A673 (cell line): ENCODE measurements at regions not wholly inside any gene's neighbourhood (a gene's known extent, or its start where the extent isn't known, plus 50 kb on each side); places are given as distances from the start of the nearest gene placed in this dataset.
"Not testable (repeated sequence)": the region's sequence is repeated elsewhere in the genome, so short reads cannot be mapped to it uniquely, and the experiment has no call there.

ENCODE experiments used
- BruUV-seq: library from RNA; stranded (reverse); fragments of 400-500 nt; replicated peaks from 2 replicates; lab custom pipeline; 2021; lab: Mats Ljungman, UMichigan
- CTCF ChIA-PET: fragments of 300-600 bp; sonication (Branson Sonifier 250); formaldehyde crosslinking; loops from one replicate; lab custom pipeline; 2022; ENCODE audit warnings: antibody characterized with exemption; lab: Charles Lee
- POLR2A ChIA-PET: fragments of 300-600 bp; sonication (Branson Sonifier 250); formaldehyde crosslinking; loops from one replicate; lab custom pipeline; 2022; ENCODE audit warnings: antibody characterized with exemption; ENCODE audit not compliant: low non-redundant PET; lab: Charles Lee
- DNase-seq: peaks from one replicate; pipeline ENCODE4 v3.0.0-alpha.2; 2015; ENCODE audit warnings: low spot score
- H3K27ac ChIP-seq: fragments of 200-600 bp; sonication (generic); 2 replicates; pipeline ENCODE4 v1.5.1; 2016; ENCODE audit warnings: mixed run types, low read depth, mild to moderate bottlenecking, mixed read lengths, antibody characterized with exemption, low read length; ENCODE audit not compliant: poor library complexity, severe bottlenecking
- H3K27me3 ChIP-seq: fragments of 200-600 bp; sonication (generic); replicated peaks from 2 replicates; pipeline ENCODE4 v1.6.1; 2017; ENCODE audit warnings: mixed run types, low read depth, mild to moderate bottlenecking, mixed read lengths, antibody characterized with exemption, low read length; ENCODE audit not compliant: insufficient read depth, poor library complexity
- H3K36me3 ChIP-seq: fragments of 200-600 bp; sonication (generic); 2 replicates; pipeline ENCODE4 v1.6.1; 2016; ENCODE audit warnings: mixed run types, mild to moderate bottlenecking, mixed read lengths, antibody characterized with exemption, low read length; ENCODE audit not compliant: insufficient read depth, poor library complexity, severe bottlenecking
- H3K4me1 ChIP-seq: fragments of 200-600 bp; sonication (generic); 2 replicates; pipeline ENCODE4 v1.6.1; 2017; ENCODE audit warnings: mixed run types, mild to moderate bottlenecking, mixed read lengths, antibody characterized with exemption, low read length; ENCODE audit not compliant: insufficient read depth, poor library complexity, severe bottlenecking
- H3K4me3 ChIP-seq: fragments of 200-600 bp; sonication (generic); 2 replicates; pipeline ENCODE4 v1.5.1; 2016; ENCODE audit warnings: low read depth, mixed run types, mild to moderate bottlenecking, mixed read lengths, low read length; ENCODE audit not compliant: poor library complexity, severe bottlenecking
- H3K9me3 ChIP-seq: fragments of 200-600 bp; sonication (generic); 2 replicates; pipeline ENCODE4 v1.6.1; 2016; ENCODE audit warnings: mixed run types, low read depth, mild to moderate bottlenecking, mixed read lengths, antibody characterized with exemption, low read length; ENCODE audit not compliant: poor library complexity, severe bottlenecking
- EZH2 ChIP-seq: fragments of 200-600 bp; sonication (generic); IDR thresholded peaks from 2 replicates; pipeline ENCODE4 v1.6.1; 2017; ENCODE audit warnings: borderline replicate concordance, low read depth, mild to moderate bottlenecking, mixed read lengths, antibody characterized with exemption, low read length; ENCODE audit not compliant: poor library complexity, severe bottlenecking
- intact Hi-C: fragments of 100-400 bp; cut with micrococcal nuclease; formaldehyde crosslinking; loops from one replicate; pipeline ENCODE4 v1.10.0; 2022; ENCODE audit not compliant: unreplicated experiment
- TF ChIP-seq, protein P1 (sequence below): fragments of 300-800, 200-600 bp; sonication (generic); conservative IDR thresholded peaks from 2 replicates; pipeline ENCODE4 v1.5.1; 2017; ENCODE audit warnings: low read depth, mild to moderate bottlenecking, antibody characterized with exemption, low read length, moderate library complexity, mixed read lengths

DNA sequence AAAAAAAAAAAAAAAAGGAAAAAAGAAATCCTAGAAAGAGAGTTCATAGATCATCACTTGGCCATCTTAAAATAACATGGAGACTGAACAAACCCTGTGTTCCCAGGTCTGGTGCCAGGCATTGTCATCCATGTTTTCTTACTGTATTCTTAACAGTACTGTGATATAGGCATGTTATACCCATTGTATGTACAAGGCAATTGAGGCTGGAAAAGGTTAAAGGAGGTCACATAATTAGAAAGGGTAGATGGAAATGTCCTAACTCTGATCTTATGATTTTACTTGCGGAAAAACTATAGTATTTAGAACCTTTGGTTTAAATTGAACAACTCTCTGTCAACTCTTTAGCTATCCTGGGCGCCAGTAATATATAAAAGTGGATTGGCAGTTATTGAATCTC is 478.2 kb upstream of the RGS6 start:
- intact Hi-C loops: no loop called here
- no peak for TF ChIP-seq EZH2
- TF ChIP-seq, protein P1, sequence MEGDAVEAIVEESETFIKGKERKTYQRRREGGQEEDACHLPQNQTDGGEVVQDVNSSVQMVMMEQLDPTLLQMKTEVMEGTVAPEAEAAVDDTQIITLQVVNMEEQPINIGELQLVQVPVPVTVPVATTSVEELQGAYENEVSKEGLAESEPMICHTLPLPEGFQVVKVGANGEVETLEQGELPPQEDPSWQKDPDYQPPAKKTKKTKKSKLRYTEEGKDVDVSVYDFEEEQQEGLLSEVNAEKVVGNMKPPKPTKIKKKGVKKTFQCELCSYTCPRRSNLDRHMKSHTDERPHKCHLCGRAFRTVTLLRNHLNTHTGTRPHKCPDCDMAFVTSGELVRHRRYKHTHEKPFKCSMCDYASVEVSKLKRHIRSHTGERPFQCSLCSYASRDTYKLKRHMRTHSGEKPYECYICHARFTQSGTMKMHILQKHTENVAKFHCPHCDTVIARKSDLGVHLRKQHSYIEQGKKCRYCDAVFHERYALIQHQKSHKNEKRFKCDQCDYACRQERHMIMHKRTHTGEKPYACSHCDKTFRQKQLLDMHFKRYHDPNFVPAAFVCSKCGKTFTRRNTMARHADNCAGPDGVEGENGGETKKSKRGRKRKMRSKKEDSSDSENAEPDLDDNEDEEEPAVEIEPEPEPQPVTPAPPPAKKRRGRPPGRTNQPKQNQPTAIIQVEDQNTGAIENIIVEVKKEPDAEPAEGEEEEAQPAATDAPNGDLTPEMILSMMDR: no peak
- BruUV-seq: no TSS peak

DNA sequence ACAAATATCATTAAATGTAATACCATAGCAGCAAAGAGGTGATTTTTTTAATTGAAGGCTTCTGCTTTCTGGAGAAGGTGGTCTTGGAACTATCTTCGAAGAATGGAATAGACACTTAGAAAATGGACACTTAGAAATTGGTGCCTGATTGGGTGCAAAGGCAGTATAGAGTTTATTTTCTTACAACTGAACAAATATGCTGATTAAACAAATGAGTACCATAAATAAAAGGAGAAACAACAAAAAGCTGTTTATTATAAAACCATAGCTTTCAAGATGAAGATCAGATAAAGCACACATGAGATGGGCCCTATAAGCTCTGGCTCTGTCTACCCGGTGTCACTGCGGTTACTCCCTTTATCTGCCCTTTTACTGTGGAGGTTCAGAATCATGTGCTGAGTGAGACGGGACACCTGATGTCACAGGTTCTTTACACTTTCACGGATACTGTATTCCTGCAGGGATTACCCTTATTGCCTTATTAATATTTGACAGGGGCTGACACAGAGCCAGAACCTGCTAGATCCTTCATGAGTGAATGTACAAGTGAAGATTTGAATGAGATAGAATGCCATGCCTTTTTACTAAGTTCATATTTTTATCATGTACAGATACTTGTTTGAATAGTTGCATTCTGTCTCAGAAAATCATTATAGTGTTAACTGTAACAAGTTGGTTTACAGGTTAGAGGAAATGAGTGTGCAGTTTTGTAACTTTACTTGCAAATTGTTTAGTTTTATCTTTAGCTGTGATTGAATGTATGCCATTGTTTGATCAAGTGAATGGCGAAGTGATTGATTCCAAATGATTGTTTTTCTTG is 477.5 kb upstream of the RGS6 start:
- Histone ChIP-seq H3K27me3 (no peaks in the 10 kb centered on the region), H3K4me1 (peaks cover 9% of the 10 kb centered on the region), H3K36me3 (no peaks in the 10 kb centered on the region), H3K4me3 (no peak overlapping the region), H3K27ac (no peak overlapping the region), H3K9me3 (no peaks in the 10 kb centered on the region)
- ChIA-PET POLR2A (no interaction called here), CTCF (no interaction called here)
- TF ChIP-seq, protein P1: no peak
- no peak for TF ChIP-seq EZH2
- intact Hi-C loops: no loop called here
- DNase-seq: no peak
- no TSS peak for BruUV-seq

More for the DNA sequence above, 478.2 kb upstream of the RGS6 start:
- Histone ChIP-seq H3K9me3 (no peaks in the 10 kb centered on the region), H3K36me3 (no peaks in the 10 kb centered on the region), H3K27ac (no peak overlapping the region), H3K27me3 (no peaks in the 10 kb centered on the region), H3K4me1 (peaks cover 9% of the 10 kb centered on the region), H3K4me3 (no peak overlapping the region)
- DNase-seq: no peak
- CTCF ChIA-PET: no interaction called here
- POLR2A ChIA-PET: no interaction called here

DNA sequence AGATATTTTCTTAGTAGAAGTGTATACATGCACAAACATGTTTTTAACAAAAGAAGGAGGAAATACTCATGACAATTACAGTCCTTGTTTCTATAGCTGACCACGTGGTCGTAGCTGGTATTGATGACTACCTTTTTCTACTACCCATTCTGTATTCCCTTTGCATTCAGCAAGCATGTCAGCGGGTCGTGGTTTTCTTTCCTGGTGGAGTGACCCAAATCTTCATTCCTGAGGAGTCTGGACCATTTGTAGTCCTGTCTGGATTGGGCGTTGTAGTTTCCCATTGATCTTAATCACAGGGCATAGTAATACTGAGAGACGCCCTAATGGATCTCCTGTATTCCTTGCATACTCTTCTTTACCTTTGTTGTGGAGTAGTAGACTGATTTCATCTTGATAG is 472.1 kb upstream of the RGS6 start:
- BruUV-seq: no TSS peak
- H3K27me3 ChIP-seq: no peaks in the 10 kb centered on the region
- H3K4me1 ChIP-seq: peaks cover 2% of the 10 kb centered on the region
- DNase-seq: no peak
- intact Hi-C loops: no loop called here
- TF ChIP-seq, protein P1: no peak
- TF ChIP-seq EZH2: no peak
- no peak overlapping the region for H3K27ac ChIP-seq
- ChIA-PET POLR2A (no interaction called here), CTCF (no interaction called here)
- no peak overlapping the region for H3K4me3 ChIP-seq
- H3K36me3 ChIP-seq: no peaks in the 10 kb centered on the region
- H3K9me3 ChIP-seq: no peaks in the 10 kb centered on the region

DNA sequence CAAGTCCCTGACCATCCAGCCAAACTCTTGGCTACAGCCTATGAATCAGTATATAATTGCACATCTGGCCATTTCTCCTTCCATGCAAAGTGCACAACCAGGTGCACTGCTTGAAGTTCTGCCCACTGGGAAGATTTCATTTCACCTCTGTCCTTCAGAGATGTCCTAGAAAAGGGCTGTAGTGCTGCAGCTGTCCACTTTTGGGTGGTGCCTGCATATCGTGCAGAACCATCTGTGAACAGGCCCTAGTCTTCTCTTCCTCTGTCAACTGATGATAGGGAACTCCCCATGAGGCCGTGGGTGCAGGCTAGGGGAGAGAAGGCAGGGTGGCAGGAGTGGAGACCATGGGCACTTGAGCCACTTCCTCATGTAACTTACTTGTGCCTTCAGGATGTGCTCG is 470.6 kb upstream of the RGS6 start:
- CTCF ChIA-PET, POLR2A ChIA-PET, intact Hi-C loops: not testable (repeated sequence)

More for the DNA sequence above, 470.6 kb upstream of the RGS6 start:
- H3K36me3 ChIP-seq, H3K4me3 ChIP-seq, H3K27ac ChIP-seq, H3K27me3 ChIP-seq, H3K4me1 ChIP-seq, DNase-seq, BruUV-seq, H3K9me3 ChIP-seq: not testable (repeated sequence)
